ENCODE measurements at regions not wholly inside any gene's neighbourhood (a gene's known extent, or its start where the extent isn't known, plus 50 kb on each side); places are given as distances from the start of the nearest gene placed in this dataset.

DNA sequence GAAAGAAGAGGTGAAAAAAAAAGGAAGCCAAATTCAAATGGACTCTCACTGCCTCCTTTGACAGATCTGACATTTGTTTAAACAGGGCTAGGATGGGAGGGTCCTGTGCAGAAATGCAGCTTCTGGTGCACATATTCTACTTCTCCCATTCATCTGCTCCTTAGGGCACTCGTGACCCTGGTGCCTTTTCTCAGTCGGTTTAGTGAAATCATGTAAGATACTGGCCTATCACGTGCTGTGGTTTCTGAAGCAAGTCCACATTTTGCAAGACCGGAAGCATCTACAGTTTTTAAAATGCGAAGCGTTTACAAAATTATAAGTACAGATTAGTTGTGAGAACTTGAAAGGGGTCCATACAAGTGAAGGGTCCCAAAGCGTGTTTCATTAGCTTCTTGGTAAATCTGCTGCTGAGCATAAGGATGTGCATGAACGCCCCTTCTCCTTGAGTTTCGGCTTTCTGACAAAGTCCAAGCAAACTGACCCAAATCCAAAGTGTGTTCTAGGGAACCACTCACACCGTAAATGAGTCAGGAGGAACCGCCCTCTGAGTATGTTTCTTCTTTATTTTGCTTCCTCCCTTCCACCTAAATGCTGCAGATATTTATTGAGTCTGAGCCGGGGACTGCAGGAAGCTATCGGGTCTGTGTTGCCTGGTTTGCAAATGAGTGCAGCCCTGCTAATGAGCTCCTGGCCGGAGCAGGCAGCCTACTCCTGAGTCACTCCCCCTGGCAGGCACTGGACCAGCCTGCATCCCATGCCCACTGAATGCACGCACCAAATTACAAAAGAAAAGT is 323.8 kb upstream of the JARID2 start:
- DNase-seq = no peak
- H3K4me3 ChIP-seq = no peak overlapping the region
- in situ Hi-C loops (cut with MboI; ENCODE audit: low pct_ligation_motif_present in 1 of 4, low pct_unique_long_range_greater_than_20kb in 1 of 4, low sequenced_read_pairs in 3 of 4) (no loop called here), intact Hi-C loops (cut with DNase I; ENCODE audit: low total_unique reads) (no loop called here)
- 50 to 76% methylated on average over 8 to 15 of the region's 15 CpGs for WGBS, 2 donors (ENCODE audit: low coverage in 1 of 2)
- no peaks in the 10 kb centered on the region for H3K27me3 ChIP-seq
- peaks cover 0 to 14% (median 0%) of the 10 kb centered on the region in 4 donors for H3K4me1 ChIP-seq
- H3K27ac ChIP-seq = peak overlapping the region; percentile 53 to 64 (median 58)
- no peaks in the 10 kb centered on the region for H3K36me3 ChIP-seq
- TF ChIP-seq, protein P1, sequence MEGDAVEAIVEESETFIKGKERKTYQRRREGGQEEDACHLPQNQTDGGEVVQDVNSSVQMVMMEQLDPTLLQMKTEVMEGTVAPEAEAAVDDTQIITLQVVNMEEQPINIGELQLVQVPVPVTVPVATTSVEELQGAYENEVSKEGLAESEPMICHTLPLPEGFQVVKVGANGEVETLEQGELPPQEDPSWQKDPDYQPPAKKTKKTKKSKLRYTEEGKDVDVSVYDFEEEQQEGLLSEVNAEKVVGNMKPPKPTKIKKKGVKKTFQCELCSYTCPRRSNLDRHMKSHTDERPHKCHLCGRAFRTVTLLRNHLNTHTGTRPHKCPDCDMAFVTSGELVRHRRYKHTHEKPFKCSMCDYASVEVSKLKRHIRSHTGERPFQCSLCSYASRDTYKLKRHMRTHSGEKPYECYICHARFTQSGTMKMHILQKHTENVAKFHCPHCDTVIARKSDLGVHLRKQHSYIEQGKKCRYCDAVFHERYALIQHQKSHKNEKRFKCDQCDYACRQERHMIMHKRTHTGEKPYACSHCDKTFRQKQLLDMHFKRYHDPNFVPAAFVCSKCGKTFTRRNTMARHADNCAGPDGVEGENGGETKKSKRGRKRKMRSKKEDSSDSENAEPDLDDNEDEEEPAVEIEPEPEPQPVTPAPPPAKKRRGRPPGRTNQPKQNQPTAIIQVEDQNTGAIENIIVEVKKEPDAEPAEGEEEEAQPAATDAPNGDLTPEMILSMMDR (IDR thresholded peaks at IDR 0.05) = no peak
- TF ChIP-seq POLR2AphosphoS5 (IDR thresholded peaks at IDR 0.05) = no peak
- TF ChIP-seq POLR2A (IDR thresholded peaks at IDR 0.05) = no peak
- TF ChIP-seq EP300 (IDR thresholded peaks at IDR 0.05; ENCODE audit: low read depth) = no peak
- H3K9me3 ChIP-seq = no peaks in the 10 kb centered on the region

DNA sequence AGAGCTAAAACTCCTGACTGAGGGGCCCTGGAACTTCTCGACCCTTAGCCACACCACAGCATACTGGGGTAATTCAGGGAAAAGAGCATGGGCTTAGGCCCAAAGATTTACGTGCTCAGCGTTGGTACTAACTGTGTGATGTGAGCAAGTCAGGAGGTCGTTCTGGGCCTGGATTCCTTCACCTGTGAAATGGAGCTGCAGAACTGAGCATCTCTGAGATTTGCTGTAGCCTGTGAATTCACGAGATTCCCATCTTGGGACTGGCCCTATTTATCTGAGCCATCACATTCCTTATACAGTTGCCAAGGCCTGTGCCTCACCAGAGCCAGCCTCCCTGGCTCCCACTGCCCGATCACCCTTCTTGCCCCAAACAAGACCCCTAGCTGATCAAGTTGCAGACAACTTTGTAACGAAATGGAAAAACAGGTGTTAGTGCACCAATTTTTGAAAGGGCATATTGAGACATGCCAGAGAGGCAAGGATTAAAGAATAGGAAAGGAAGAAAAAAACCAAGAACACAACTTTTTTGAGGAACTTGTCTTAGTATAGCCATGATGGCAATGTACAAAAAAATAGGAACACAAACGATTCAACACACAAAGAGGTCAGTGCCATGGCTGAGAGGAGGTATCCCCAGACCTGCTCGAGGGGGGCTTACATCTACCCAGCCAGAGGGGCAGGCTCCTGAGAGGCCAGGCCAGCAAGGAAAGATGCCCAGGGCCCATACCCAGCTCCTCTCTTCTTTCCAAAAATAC is 323.0 kb upstream of the JARID2 start:
- intact Hi-C loops (cut with DNase I; ENCODE audit: low total_unique reads) = no loop called here
- in situ Hi-C loops (cut with MboI; ENCODE audit: low pct_ligation_motif_present in 1 of 4, low pct_unique_long_range_greater_than_20kb in 1 of 4, low sequenced_read_pairs in 3 of 4) = no loop called here
- WGBS, 2 donors (ENCODE audit: low coverage in 1 of 2) = 80 to 81% methylated on average over 6 to 9 of the region's 9 CpGs

DNA sequence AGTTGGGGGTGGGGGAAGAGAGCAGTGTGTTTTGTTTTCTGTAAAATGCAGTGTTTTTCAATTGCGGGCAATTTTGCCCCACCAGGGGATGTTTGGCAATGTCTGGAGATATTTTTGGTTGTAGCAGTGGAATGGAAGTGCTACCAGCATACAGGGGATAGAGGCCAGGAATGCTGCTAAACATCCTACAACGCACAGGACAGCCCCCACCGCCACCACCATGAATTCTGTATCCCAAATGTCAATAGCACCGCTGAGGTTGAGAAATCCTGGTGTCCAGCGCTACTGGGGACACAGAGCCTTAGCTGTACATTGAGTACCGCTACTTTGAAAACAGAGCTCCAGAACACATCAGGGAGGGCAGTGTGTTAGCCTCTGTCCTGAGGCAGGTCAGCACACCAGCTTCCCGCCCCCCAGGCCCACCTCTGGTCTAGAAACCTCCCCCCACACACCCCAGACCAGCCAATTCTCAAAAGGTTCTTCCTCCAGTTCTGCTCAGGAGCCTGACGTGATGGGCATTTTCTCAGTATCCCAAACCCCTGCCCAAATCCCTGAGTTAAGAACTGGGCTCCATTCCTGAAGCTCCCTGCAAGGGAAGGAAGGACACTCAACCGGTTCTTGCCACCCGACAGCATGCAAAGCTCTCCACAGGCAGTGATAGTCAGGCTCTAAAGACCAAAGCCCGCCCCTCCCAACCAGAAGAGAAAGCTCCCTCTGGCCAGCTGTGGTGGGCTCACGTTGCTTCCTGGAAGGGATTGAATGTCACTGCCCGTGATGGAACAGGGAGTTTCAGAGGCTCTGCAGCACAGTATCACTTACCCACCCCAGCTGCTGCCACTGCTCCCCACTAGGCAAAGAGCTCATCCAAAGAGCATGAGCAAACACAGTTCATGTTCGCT is 321.5 kb upstream of the JARID2 start:
- Histone ChIP-seq H3K27me3 (no peaks in the 10 kb centered on the region), H3K9me3 (no peaks in the 10 kb centered on the region), H3K27ac (no peak overlapping the region), H3K36me3 (no peaks in the 10 kb centered on the region), H3K4me1 (peaks cover 0 to 17% (median 0%) of the 10 kb centered on the region in 4 donors), H3K4me3 (no peak overlapping the region)
- TF ChIP-seq POLR2AphosphoS5 (IDR thresholded peaks at IDR 0.05) (no peak), POLR2A (IDR thresholded peaks at IDR 0.05) (no peak), EP300 (IDR thresholded peaks at IDR 0.05; ENCODE audit: low read depth) (no peak)
- TF ChIP-seq, protein P1 (IDR thresholded peaks at IDR 0.05) = no peak
- WGBS, 2 donors (ENCODE audit: low coverage in 1 of 2) = 70 to 81% methylated on average over 2 to 14 of the region's 14 CpGs
- intact Hi-C loops (cut with DNase I; ENCODE audit: low total_unique reads) = no loop called here
- DNase-seq = no peak
- in situ Hi-C loops (cut with MboI; ENCODE audit: low pct_ligation_motif_present in 1 of 4, low pct_unique_long_range_greater_than_20kb in 1 of 4, low sequenced_read_pairs in 3 of 4) = no loop called here

More for the DNA sequence above, 323.0 kb upstream of the JARID2 start:
- Histone ChIP-seq H3K36me3 (no peaks in the 10 kb centered on the region), H3K4me1 (peaks cover 0 to 14% (median 0%) of the 10 kb centered on the region in 4 donors), H3K27me3 (no peaks in the 10 kb centered on the region), H3K27ac (peak overlapping the region; percentile 53 to 64 (median 58)), H3K9me3 (no peaks in the 10 kb centered on the region), H3K4me3 (no peak overlapping the region)
- TF ChIP-seq POLR2A (IDR thresholded peaks at IDR 0.05) = no peak
- no peak for DNase-seq

DNA sequence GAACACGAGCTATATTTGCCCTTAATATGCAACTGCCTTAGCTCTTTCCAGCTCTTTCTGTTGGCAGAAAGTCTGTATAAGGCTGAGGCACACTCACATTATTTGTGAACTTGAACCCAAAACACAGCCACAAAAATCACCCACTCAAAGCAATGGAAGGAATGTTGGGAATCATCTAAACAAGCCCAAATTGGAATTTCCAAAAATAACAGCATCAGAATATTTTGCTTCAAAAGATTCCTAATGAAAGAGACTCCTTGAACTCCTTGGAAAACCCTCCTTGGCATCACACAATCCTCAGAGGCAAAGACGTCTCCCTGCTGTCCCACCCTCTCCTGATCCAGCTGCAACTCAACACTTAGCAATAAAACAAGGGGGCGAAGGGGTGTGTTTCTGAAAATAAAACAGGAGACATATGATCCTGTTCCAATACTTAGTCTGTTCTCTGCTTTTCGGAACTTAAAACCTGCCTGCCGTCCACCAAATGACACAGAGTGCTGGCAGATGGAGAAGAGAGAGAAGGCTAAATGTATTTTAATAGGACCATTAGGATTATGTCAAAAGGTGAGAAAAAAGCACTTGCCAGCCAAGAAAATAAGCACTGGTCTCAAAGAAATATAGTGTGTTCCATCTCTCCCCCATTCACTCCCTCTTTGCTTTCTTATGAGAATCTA is 320.7 kb upstream of the JARID2 start:
- peaks cover 0 to 25% (median 2%) of the 10 kb centered on the region in 4 donors for H3K4me1 ChIP-seq
- intact Hi-C loops (cut with DNase I; ENCODE audit: low total_unique reads) (no loop called here), in situ Hi-C loops (cut with MboI; ENCODE audit: low pct_ligation_motif_present in 1 of 4, low pct_unique_long_range_greater_than_20kb in 1 of 4, low sequenced_read_pairs in 3 of 4) (no loop called here)
- H3K4me3 ChIP-seq = no peak overlapping the region
- no peaks in the 10 kb centered on the region for H3K36me3 ChIP-seq
- DNase-seq = no peak
- H3K27me3 ChIP-seq = no peaks in the 10 kb centered on the region
- no peak overlapping the region for H3K27ac ChIP-seq
- H3K9me3 ChIP-seq = no peaks in the 10 kb centered on the region
- WGBS, 2 donors (ENCODE audit: low coverage in 1 of 2) = 60 to 79% methylated on average over 4 to 5 of the region's 5 CpGs
- no peak for TF ChIP-seq POLR2A (IDR thresholded peaks at IDR 0.05)
